ENCODE measurements at regions not wholly inside any gene's neighbourhood (a gene's known extent, or its start where the extent isn't known, plus 50 kb on each side); places are given as distances from the start of the nearest gene placed in this dataset.

GRCh38 chr6:160859822-160860221, 131.7 kb upstream of the MAP3K4 start:
- Mint-ChIP-seq H3K36me3 (no peaks in the 10 kb centered on the region), H3K9me3 (no peaks in the 10 kb centered on the region), H3K4me1 (no peaks in the 10 kb centered on the region), H3K4me3 (no peak overlapping the region), H3K27me3 (ENCODE audit: low read depth) (no peaks in the 10 kb centered on the region), H3K27ac (no peak overlapping the region)
- DNase-seq (ENCODE audit: low spot score in 2 of 2, unreplicated experiment in 2 of 2), result no peak
- TF ChIP-seq, protein P1, sequence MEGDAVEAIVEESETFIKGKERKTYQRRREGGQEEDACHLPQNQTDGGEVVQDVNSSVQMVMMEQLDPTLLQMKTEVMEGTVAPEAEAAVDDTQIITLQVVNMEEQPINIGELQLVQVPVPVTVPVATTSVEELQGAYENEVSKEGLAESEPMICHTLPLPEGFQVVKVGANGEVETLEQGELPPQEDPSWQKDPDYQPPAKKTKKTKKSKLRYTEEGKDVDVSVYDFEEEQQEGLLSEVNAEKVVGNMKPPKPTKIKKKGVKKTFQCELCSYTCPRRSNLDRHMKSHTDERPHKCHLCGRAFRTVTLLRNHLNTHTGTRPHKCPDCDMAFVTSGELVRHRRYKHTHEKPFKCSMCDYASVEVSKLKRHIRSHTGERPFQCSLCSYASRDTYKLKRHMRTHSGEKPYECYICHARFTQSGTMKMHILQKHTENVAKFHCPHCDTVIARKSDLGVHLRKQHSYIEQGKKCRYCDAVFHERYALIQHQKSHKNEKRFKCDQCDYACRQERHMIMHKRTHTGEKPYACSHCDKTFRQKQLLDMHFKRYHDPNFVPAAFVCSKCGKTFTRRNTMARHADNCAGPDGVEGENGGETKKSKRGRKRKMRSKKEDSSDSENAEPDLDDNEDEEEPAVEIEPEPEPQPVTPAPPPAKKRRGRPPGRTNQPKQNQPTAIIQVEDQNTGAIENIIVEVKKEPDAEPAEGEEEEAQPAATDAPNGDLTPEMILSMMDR (IDR thresholded peaks at IDR 0.05; ENCODE audit: unreplicated experiment), result no peak

DNA sequence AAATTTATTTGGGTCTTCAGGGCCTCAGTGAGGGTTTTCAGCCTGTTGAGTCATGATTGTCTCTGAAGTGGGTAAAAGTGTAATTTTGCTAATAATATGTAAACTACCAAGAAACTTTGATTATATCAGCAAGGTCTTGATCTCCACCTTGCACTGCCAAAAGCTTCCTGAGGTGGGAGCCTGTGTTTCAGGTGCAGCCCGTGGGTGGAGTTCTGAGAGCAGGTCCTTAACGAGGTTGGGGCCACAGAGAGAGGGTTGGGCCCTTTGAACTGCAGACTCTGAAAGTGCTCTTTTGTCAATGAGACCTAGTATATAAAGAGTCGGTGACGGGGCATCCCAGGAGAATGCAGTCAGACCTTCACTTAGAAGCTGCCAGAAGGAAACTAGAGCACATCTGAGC, 129.7 kb upstream of the MAP3K4 start:
- no peak overlapping the region for H3K27ac Mint-ChIP-seq
- DNase-seq (ENCODE audit: low spot score in 2 of 2, unreplicated experiment in 2 of 2), result no peak
- H3K27me3 Mint-ChIP-seq (ENCODE audit: low read depth), result no peaks in the 10 kb centered on the region
- no peaks in the 10 kb centered on the region for H3K9me3 Mint-ChIP-seq
- TF ChIP-seq, protein P1 (IDR thresholded peaks at IDR 0.05; ENCODE audit: unreplicated experiment), result no peak
- no peaks in the 10 kb centered on the region for H3K4me1 Mint-ChIP-seq
- no peaks in the 10 kb centered on the region for H3K36me3 Mint-ChIP-seq
- H3K4me3 Mint-ChIP-seq, result no peak overlapping the region

- no peak for DNase-seq (ENCODE audit: low spot score in 2 of 2, unreplicated experiment in 2 of 2)
- Mint-ChIP-seq H3K4me1 (no peaks in the 10 kb centered on the region), H3K4me3 (no peak overlapping the region), H3K27me3 (ENCODE audit: low read depth) (no peaks in the 10 kb centered on the region), H3K27ac (no peak overlapping the region), H3K9me3 (no peaks in the 10 kb centered on the region), H3K36me3 (no peaks in the 10 kb centered on the region)
- TF ChIP-seq, protein P1 (IDR thresholded peaks at IDR 0.05; ENCODE audit: unreplicated experiment), result no peak
Observed at GRCh38 chr6:160863782-160864181, 127.8 kb upstream of the MAP3K4 start.

DNA sequence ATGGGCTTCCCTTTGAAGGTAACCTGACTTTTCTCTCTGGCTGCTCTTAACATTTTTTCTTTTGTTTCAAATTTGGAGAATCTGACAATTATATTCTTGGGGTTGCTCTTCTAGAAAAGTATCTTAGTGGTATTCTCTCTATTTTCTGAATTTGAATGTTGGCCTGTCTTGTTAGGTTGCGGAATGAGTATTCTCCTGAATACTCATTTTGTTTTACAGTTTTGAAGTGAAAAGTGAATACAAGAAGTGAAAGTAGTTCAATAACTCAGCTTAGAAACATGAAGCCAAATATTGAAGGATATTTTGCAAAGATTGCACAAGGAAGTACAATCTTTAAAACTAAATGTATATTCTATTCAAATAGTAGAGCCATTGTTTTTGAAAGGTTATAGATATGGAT, 120.2 kb upstream of the MAP3K4 start:
- Mint-ChIP-seq H3K4me3 (no peak overlapping the region), H3K9me3 (peaks cover 7% of the 10 kb centered on the region), H3K36me3 (no peaks in the 10 kb centered on the region), H3K27me3 (ENCODE audit: low read depth) (no peaks in the 10 kb centered on the region), H3K27ac (no peak overlapping the region), H3K4me1 (no peaks in the 10 kb centered on the region)
- TF ChIP-seq, protein P1 (IDR thresholded peaks at IDR 0.05; ENCODE audit: unreplicated experiment), result no peak
- DNase-seq (ENCODE audit: low spot score in 2 of 2, unreplicated experiment in 2 of 2), result no peak

- no peak overlapping the region for H3K27ac Mint-ChIP-seq
- no peak overlapping the region for H3K4me3 Mint-ChIP-seq
- TF ChIP-seq, protein P1 (IDR thresholded peaks at IDR 0.05; ENCODE audit: unreplicated experiment), result no peak
- DNase-seq (ENCODE audit: low spot score in 2 of 2, unreplicated experiment in 2 of 2), result no peak
- H3K9me3 Mint-ChIP-seq, result peaks cover under 1% of the 10 kb centered on the region
- H3K27me3 Mint-ChIP-seq (ENCODE audit: low read depth), result no peaks in the 10 kb centered on the region
- peaks cover under 1% of the 10 kb centered on the region for H3K36me3 Mint-ChIP-seq
- peaks cover 27% of the 10 kb centered on the region for H3K4me1 Mint-ChIP-seq
Observed at GRCh38 chr6:160881148-160881808, 110.3 kb upstream of the MAP3K4 start.

- Mint-ChIP-seq H3K9me3 (peaks cover 3% of the 10 kb centered on the region), H3K27ac (peak overlapping the region; percentile 25)
Observed at GRCh38 chr6:160882006-160882405, 109.6 kb upstream of the MAP3K4 start.

More at GRCh38 chr6:160882006-160882405, 109.6 kb upstream of the MAP3K4 start:
- H3K27me3 Mint-ChIP-seq (ENCODE audit: low read depth), result no peaks in the 10 kb centered on the region
- H3K36me3 Mint-ChIP-seq, result peaks cover 3% of the 10 kb centered on the region
- no peak for DNase-seq (ENCODE audit: low spot score in 2 of 2, unreplicated experiment in 2 of 2)
- TF ChIP-seq, protein P1 (IDR thresholded peaks at IDR 0.05; ENCODE audit: unreplicated experiment), result no peak
- no peak overlapping the region for H3K4me3 Mint-ChIP-seq
- H3K4me1 Mint-ChIP-seq, result peaks cover 27% of the 10 kb centered on the region

All from mesothelial cell of epicardium (in vitro differentiated cells).